Smooth muscle cell (in vitro differentiated cells): ENCODE measurements at regions not wholly inside any gene's neighbourhood (a gene's known extent, or its start where the extent isn't known, plus 50 kb on each side); places are given as distances from the start of the nearest gene placed in this dataset.

Source experiments
- DNase-seq: peaks from one replicate; lab custom pipeline; 2025; ENCODE audit not compliant: unreplicated experiment; lab: John Stamatoyannopoulos, UW
- H2AFZ ChIP-seq: fragments of 200-600 bp; sonication (generic); 2 replicates; pipeline ENCODE4 v1.6.0; 2016; ENCODE audit warnings: antibody characterized with exemption, low read depth, mild to moderate bottlenecking
- H3F3A ChIP-seq: fragments of 200-600 bp; sonication (generic); 2 replicates; pipeline ENCODE4 v1.6.0; 2017; ENCODE audit warnings: antibody characterized with exemption, low read depth
- H3K27ac ChIP-seq: fragments of 200-600 bp; sonication (generic); 2 replicates; pipeline ENCODE4 v1.5.1; 2016; ENCODE audit warnings: low read depth, mild to moderate bottlenecking
- H3K27me3 ChIP-seq: fragments of 200-600 bp; sonication (generic); 2 replicates; pipeline ENCODE4 v1.6.1; 2016; ENCODE audit warnings: low read depth, mild to moderate bottlenecking
- H3K36me3 ChIP-seq: fragments of 200-600 bp; sonication (generic); 2 replicates; pipeline ENCODE4 v1.5.1; 2016; ENCODE audit warnings: low read depth
- H3K4me1 ChIP-seq: fragments of 200-600 bp; sonication (generic); 2 replicates; pipeline ENCODE4 v1.5.1; 2016; ENCODE audit warnings: low read depth
- H3K4me2 ChIP-seq: fragments of 200-600 bp; sonication (generic); 2 replicates; pipeline ENCODE4 v1.6.0; 2016; ENCODE audit warnings: mild to moderate bottlenecking
- H3K4me3 ChIP-seq: fragments of 200-600 bp; sonication (generic); 2 replicates; pipeline ENCODE4 v1.5.1; 2016; ENCODE audit warnings: mild to moderate bottlenecking
- H3K79me2 ChIP-seq: fragments of 200-600 bp; sonication (generic); 2 replicates; pipeline ENCODE4 v1.6.0; 2016; ENCODE audit warnings: low read depth, mild to moderate bottlenecking
- H3K9ac ChIP-seq: fragments of 200-600 bp; sonication (generic); 2 replicates; pipeline ENCODE4 v1.6.0; 2016; ENCODE audit warnings: low read depth
- H3K9me3 ChIP-seq: fragments of 200-600 bp; sonication (generic); replicated peaks from 2 replicates; pipeline ENCODE4 v1.5.1; 2016; ENCODE audit warnings: low read depth
- H4K20me1 ChIP-seq: fragments of 200-600 bp; sonication (generic); 2 replicates; pipeline ENCODE4 v1.6.0; 2016; ENCODE audit warnings: low read depth
- CTCF ChIP-seq: fragments of 200-600 bp; sonication (generic); IDR thresholded peaks from 2 replicates; pipeline ENCODE4 v1.5.1; 2017; ENCODE audit warnings: borderline replicate concordance, mild to moderate bottlenecking, antibody characterized with exemption; ENCODE audit not compliant: insufficient read depth, poor library complexity, severe bottlenecking
- WGBS: methylation state at CpG from one replicate; pipeline ENCODE4 v1.1.7; 2016; ENCODE audit warnings: low lambda C conversion rate; 5-methylcytosine and 5-hydroxymethylcytosine counted together

DNA sequence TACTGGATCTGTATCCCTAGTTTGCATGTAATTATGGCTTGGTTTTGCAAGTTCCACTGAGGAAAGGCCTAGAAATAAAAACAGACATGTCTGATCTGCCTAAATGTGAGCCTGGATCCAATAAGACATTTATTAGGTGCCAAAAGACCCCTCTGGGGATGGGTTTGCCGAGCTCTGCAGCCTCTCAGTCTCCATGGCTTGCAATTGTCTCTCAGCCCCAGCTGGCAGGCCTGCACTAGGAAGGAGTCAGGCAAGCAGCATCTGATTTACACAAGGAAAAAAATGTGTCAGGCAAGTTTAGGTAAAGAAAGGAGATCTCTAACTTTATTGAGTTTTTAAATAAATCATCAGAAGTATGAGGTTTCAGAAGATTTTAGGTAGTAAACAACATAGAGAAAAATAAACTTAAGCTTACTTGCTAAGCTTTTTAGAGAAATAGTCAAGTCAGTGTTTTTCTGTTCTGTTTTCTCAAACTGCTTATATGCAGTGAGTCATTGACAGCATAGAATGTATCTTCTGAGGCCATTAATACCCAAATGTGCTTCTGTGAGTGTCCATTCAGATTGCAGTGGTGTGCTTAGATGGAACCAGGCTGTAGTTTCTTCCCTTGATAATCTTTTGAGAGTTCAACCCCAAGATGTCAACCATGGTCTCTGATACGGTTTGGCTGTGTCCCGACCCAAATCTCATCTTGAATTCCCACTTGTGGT is 121.0 kb downstream of the FHL5 start:
- TF ChIP-seq CTCF = no peak
- no peak overlapping the region for H3K4me2 ChIP-seq
- no peaks in the 10 kb centered on the region for H3K9me3 ChIP-seq
- no peaks in the 10 kb centered on the region for H3K27me3 ChIP-seq
- DNase-seq = no peak
- H3K79me2 ChIP-seq = no peaks in the 10 kb centered on the region
- peak overlapping the region; percentile 23 for H3K27ac ChIP-seq
- no peak overlapping the region for H3K4me3 ChIP-seq
- no peak overlapping the region for H3K9ac ChIP-seq
- no peaks in the 10 kb centered on the region for H3K36me3 ChIP-seq
- peaks cover 6% of the 10 kb centered on the region for H3F3A ChIP-seq
- no peaks in the 10 kb centered on the region for H3K4me1 ChIP-seq
- no peaks in the 10 kb centered on the region for H4K20me1 ChIP-seq
- 27% methylated on average over 3 of the region's 3 CpGs for WGBS
- peak overlapping the region; percentile 33 for H2AFZ ChIP-seq

- Histone ChIP-seq H3K9me3 (no peaks in the 10 kb centered on the region), H4K20me1 (no peaks in the 10 kb centered on the region), H3K9ac (no peak overlapping the region), H3K27me3 (no peaks in the 10 kb centered on the region), H3K79me2 (no peaks in the 10 kb centered on the region), H3F3A (peaks cover 6% of the 10 kb centered on the region), H3K4me1 (no peaks in the 10 kb centered on the region), H3K4me2 (no peak overlapping the region), H3K27ac (no peak overlapping the region), H2AFZ (no peak overlapping the region), H3K36me3 (no peaks in the 10 kb centered on the region), H3K4me3 (no peak overlapping the region)
- no peak for TF ChIP-seq CTCF
- DNase-seq = no peak
Measured at GRCh38 chr6:96682017-96682416, 119.1 kb downstream of the FHL5 start.

DNA sequence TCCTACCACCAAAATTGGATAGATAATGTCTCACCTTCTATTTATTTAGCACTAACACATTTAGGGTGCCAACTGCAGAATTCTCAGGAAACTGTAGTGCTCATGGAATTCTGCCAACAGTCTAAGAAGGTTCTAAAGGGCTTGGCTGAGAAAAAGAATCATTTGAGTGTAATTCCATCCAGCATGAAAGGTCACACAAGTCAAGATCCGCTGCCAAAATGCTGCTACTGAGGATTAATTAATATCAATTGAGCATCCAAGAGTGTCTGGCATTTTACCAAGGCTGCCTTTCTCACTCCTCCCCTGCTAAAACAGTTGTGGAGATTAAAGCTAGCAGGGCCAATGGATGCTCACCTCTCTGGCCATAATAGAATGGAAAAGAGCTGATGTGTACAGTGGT is 112.7 kb downstream of the FHL5 start:
- Histone ChIP-seq H3K36me3 (no peaks in the 10 kb centered on the region), H2AFZ (no peak overlapping the region), H3K4me2 (no peak overlapping the region), H3K4me1 (no peaks in the 10 kb centered on the region), H3F3A (no peaks in the 10 kb centered on the region), H3K79me2 (no peaks in the 10 kb centered on the region), H3K27me3 (no peaks in the 10 kb centered on the region), H3K27ac (no peak overlapping the region), H3K4me3 (no peak overlapping the region), H3K9me3 (no peaks in the 10 kb centered on the region), H3K9ac (no peak overlapping the region), H4K20me1 (no peaks in the 10 kb centered on the region)
- WGBS = 86% methylated on average over 1 of the region's 1 CpG
- DNase-seq = no peak
- TF ChIP-seq CTCF = no peak
